ENCODE measurements at regions not wholly inside any gene's neighbourhood (a gene's known extent, or its start where the extent isn't known, plus 50 kb on each side); places are given as distances from the start of the nearest gene placed in this dataset.

DNA sequence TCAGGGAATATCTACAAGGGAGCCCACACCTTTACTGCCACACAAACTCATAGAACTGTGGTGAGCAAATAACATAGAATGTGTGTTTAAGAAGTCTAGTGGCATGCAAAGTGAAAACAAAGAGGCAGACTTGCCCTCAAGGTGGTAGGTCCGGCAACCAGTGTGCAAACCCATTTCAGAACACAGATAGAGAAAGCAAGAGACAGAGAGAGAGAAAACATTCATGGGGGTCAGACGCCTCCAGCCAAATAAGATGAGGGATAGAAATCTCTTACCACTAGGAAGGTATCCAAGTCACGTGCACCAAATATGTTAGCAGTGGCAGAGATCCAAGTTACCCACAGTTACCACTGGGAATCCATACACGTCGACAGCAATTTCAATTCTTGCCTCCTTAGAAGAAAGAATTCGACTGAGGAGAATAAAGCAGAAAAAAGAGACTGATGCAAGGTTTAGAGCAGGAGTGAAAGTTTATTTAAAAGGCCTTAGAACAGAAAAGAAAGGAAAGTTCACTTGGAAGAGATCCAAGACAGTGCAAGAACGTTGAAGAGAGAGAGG, 252.8 kb downstream of the NAP1L3 start:
- TF ChIP-seq POLR2A (IDR thresholded peaks at IDR 0.05), result no peak
- TF ChIP-seq, protein P1, sequence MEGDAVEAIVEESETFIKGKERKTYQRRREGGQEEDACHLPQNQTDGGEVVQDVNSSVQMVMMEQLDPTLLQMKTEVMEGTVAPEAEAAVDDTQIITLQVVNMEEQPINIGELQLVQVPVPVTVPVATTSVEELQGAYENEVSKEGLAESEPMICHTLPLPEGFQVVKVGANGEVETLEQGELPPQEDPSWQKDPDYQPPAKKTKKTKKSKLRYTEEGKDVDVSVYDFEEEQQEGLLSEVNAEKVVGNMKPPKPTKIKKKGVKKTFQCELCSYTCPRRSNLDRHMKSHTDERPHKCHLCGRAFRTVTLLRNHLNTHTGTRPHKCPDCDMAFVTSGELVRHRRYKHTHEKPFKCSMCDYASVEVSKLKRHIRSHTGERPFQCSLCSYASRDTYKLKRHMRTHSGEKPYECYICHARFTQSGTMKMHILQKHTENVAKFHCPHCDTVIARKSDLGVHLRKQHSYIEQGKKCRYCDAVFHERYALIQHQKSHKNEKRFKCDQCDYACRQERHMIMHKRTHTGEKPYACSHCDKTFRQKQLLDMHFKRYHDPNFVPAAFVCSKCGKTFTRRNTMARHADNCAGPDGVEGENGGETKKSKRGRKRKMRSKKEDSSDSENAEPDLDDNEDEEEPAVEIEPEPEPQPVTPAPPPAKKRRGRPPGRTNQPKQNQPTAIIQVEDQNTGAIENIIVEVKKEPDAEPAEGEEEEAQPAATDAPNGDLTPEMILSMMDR (IDR thresholded peaks at IDR 0.05), result no peak
